Adipocyte (in vitro differentiated cells): ENCODE measurements at regions not wholly inside any gene's neighbourhood (a gene's known extent, or its start where the extent isn't known, plus 50 kb on each side); places are given as distances from the start of the nearest gene placed in this dataset.

Experiments used
- DNase-seq: peaks from one replicate; pipeline ENCODE4 v3.0.0-alpha.2; 2015; ENCODE audit warnings: low read depth
- H3K27me3 ChIP-seq: replicated peaks from 2 replicates; pipeline ENCODE4 v1.7.0; 2013; ENCODE audit warnings: mild to moderate bottlenecking, low read length, moderate library complexity; ENCODE audit not compliant: control insufficient read depth, insufficient read depth
- H3K36me3 ChIP-seq: 2 replicates; pipeline ENCODE4 v1.7.0; 2013; ENCODE audit warnings: low read length, mild to moderate bottlenecking, moderate library complexity; ENCODE audit not compliant: control insufficient read depth, insufficient read depth, severe bottlenecking
- H3K4me1 ChIP-seq: 2 replicates; pipeline ENCODE4 v1.7.0; 2013; ENCODE audit warnings: mild to moderate bottlenecking, low read length, moderate library complexity; ENCODE audit not compliant: control insufficient read depth, insufficient read depth
- H3K4me3 ChIP-seq: 2 replicates; pipeline ENCODE4 v1.7.0; 2013; ENCODE audit warnings: mild to moderate bottlenecking, low read length, moderate library complexity
- H3K9ac ChIP-seq: 2 replicates; pipeline ENCODE4 v1.7.0; 2013; ENCODE audit warnings: mild to moderate bottlenecking, low read length, moderate library complexity
- H3K9me3 ChIP-seq: 2 replicates; pipeline ENCODE4 v1.7.0; 2013; ENCODE audit warnings: mild to moderate bottlenecking, low read length, moderate library complexity; ENCODE audit not compliant: control insufficient read depth

GRCh38 chr3:162262129-162262528 lies 765.5 kb downstream of the OTOL1 start:
- Histone ChIP-seq H3K36me3 (no peaks in the 10 kb centered on the region), H3K9me3 (no peaks in the 10 kb centered on the region), H3K4me3 (no peak overlapping the region), H3K27me3 (no peaks in the 10 kb centered on the region), H3K4me1 (no peaks in the 10 kb centered on the region), H3K9ac (no peak overlapping the region)
- peak; percentile 31 for DNase-seq

- no peak for DNase-seq
- Histone ChIP-seq H3K9me3 (no peaks in the 10 kb centered on the region), H3K4me3 (no peak overlapping the region), H3K4me1 (no peaks in the 10 kb centered on the region), H3K27me3 (no peaks in the 10 kb centered on the region), H3K36me3 (no peaks in the 10 kb centered on the region), H3K9ac (no peak overlapping the region)
Observed at GRCh38 chr3:162263596-162263995, 767.0 kb downstream of the OTOL1 start.

- H3K4me3 ChIP-seq: no peak overlapping the region
- DNase-seq: no peak
- no peaks in the 10 kb centered on the region for H3K27me3 ChIP-seq
- no peaks in the 10 kb centered on the region for H3K4me1 ChIP-seq
- H3K9me3 ChIP-seq: no peaks in the 10 kb centered on the region
- H3K9ac ChIP-seq: no peak overlapping the region
- H3K36me3 ChIP-seq: no peaks in the 10 kb centered on the region
Observed at GRCh38 chr3:162269636-162270458, 773.2 kb downstream of the OTOL1 start.

DNA sequence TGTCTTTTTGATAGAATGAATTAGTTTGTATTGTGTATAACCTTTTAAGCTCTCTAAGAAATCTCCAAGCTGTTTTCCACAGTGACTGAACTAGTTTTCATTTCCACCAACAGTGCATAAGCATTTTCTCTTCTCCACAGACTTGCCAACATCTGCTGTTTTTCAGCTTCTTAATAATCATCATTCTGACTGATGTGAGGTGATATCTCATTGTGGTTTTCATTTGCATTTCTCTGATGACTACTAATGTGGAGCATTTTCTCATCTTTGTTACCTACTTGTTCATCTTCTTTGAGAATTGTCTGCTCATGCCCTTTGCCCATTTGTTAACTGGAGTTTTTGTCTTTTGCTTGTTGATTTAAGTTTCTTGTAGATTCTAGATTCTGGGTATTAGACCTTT lies 777.5 kb downstream of the OTOL1 start:
- Histone ChIP-seq H3K36me3 (no peaks in the 10 kb centered on the region), H3K9ac (no peak overlapping the region), H3K9me3 (no peaks in the 10 kb centered on the region), H3K4me3 (no peak overlapping the region), H3K27me3 (no peaks in the 10 kb centered on the region), H3K4me1 (no peaks in the 10 kb centered on the region)
- DNase-seq: no peak

DNA sequence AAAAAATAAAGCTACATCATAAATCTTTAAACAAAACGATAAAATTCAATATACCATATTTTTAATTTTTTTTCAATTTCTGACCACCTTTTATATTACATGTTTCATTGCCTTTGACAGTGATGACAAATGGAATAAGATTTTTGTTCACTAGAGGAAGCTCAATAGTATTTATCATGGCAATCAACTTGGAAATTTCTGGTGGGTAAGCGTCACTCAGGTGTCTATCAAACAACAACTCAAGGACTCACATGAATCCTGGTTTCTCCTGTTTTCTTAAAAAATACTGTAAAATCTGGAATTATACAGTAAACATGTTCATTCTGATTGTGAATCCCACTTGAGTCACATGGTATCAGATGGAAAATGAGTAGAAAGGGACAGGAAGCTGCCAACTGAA lies 782.2 kb downstream of the OTOL1 start:
- Histone ChIP-seq H3K9me3 (peaks cover 8% of the 10 kb centered on the region), H3K36me3 (no peaks in the 10 kb centered on the region), H3K9ac (no peak overlapping the region), H3K4me1 (no peaks in the 10 kb centered on the region), H3K27me3 (no peaks in the 10 kb centered on the region), H3K4me3 (no peak overlapping the region)
- DNase-seq: no peak

DNA sequence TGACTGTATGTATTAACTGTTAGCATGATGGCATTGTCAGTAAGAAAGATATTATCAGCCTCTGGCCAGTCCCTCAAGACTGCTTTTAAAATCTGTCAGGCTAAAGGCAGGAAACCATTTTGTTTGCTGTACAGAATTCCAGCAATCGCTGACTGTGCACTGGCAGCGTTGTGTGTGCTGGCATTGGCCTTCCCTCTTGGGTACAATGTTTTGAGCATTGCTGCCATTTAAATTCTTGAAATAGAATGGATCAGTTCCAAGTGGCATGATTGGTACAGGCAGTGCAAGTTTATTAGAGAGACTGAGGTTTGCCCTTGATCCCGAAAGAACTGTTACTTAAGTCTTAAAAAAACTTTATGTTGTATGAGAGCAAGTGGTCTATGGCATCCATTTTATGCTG lies 788.7 kb downstream of the OTOL1 start:
- Histone ChIP-seq H3K4me3 (no peak overlapping the region), H3K27me3 (no peaks in the 10 kb centered on the region), H3K9me3 (peaks cover 3% of the 10 kb centered on the region), H3K4me1 (no peaks in the 10 kb centered on the region), H3K36me3 (no peaks in the 10 kb centered on the region), H3K9ac (no peak overlapping the region)
- DNase-seq: no peak

DNA sequence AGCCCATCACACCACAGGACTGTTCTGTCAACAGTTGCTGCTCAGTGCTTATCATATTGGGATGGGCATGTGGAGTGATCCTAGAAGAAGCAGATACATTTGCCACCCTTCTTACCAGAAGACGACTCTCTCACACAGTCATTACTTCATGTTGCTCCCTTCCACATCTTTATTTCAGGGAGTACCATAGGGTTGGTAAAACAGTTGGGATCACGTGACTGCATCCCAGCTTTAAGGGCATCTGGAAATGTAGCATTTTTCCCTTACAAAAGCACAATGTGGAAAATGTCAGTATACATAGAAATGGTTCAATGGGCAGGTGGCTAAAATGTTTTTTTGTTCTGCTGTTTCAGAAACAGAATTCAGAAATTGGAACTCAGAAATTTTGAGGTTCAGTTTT lies 791.0 kb downstream of the OTOL1 start:
- Histone ChIP-seq H3K4me1 (no peaks in the 10 kb centered on the region), H3K4me3 (no peak overlapping the region), H3K27me3 (no peaks in the 10 kb centered on the region), H3K9me3 (no peaks in the 10 kb centered on the region), H3K36me3 (no peaks in the 10 kb centered on the region), H3K9ac (no peak overlapping the region)
- DNase-seq: no peak

GRCh38 chr3:162292409-162292808 lies 795.8 kb downstream of the OTOL1 start:
- no peaks in the 10 kb centered on the region for H3K36me3 ChIP-seq
- no peak overlapping the region for H3K4me3 ChIP-seq
- no peak overlapping the region for H3K9ac ChIP-seq

GRCh38 chr3:162295323-162295983 lies 798.8 kb downstream of the OTOL1 start:
- Histone ChIP-seq H3K4me1 (peaks cover 11% of the 10 kb centered on the region), H3K36me3 (no peaks in the 10 kb centered on the region), H3K4me3 (no peak overlapping the region), H3K27me3 (no peaks in the 10 kb centered on the region), H3K9me3 (no peaks in the 10 kb centered on the region), H3K9ac (no peak overlapping the region)
- peak; percentile 72 for DNase-seq

More at GRCh38 chr3:162292409-162292808, 795.8 kb downstream of the OTOL1 start:
- no peaks in the 10 kb centered on the region for H3K27me3 ChIP-seq
- no peaks in the 10 kb centered on the region for H3K9me3 ChIP-seq
- DNase-seq: no peak
- H3K4me1 ChIP-seq: peaks cover 11% of the 10 kb centered on the region

GRCh38 chr3:162302983-162303624 lies 806.5 kb downstream of the OTOL1 start:
- no peaks in the 10 kb centered on the region for H3K27me3 ChIP-seq
- no peak overlapping the region for H3K9ac ChIP-seq
- DNase-seq: no peak
- H3K4me1 ChIP-seq: no peaks in the 10 kb centered on the region
- no peaks in the 10 kb centered on the region for H3K36me3 ChIP-seq
- no peaks in the 10 kb centered on the region for H3K9me3 ChIP-seq
- no peak overlapping the region for H3K4me3 ChIP-seq

DNA sequence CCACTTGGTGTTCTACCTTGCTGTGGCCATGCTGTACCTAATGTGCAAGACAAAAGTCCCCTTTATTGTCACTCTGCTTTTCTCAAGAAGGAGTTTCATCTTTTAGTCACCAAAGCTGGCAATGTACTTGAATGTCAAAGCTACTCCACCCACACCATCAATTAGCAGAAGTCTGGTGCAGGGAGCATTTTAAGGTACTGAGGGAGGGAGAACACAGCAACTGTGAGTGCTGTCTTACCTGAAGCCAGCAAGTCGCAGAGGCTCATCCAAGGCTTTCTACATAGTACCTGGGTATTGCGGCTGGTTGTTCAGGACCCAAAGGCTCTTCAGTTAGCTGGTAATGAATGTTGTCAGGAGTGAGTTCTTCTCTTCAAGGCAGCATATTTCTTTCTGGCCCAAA lies 820.4 kb downstream of the OTOL1 start:
- Histone ChIP-seq H3K4me1 (no peaks in the 10 kb centered on the region), H3K4me3 (no peak overlapping the region), H3K27me3 (no peaks in the 10 kb centered on the region), H3K9ac (no peak overlapping the region), H3K36me3 (no peaks in the 10 kb centered on the region), H3K9me3 (peaks cover 3% of the 10 kb centered on the region)
- no peak for DNase-seq
